ENCODE measurements at regions not wholly inside any gene's neighbourhood (a gene's known extent, or its start where the extent isn't known, plus 50 kb on each side); places are given as distances from the start of the nearest gene placed in this dataset.
"Not testable (repeated sequence)": the region's sequence is repeated elsewhere in the genome, so short reads cannot be mapped to it uniquely, and the experiment has no call there.

DNA sequence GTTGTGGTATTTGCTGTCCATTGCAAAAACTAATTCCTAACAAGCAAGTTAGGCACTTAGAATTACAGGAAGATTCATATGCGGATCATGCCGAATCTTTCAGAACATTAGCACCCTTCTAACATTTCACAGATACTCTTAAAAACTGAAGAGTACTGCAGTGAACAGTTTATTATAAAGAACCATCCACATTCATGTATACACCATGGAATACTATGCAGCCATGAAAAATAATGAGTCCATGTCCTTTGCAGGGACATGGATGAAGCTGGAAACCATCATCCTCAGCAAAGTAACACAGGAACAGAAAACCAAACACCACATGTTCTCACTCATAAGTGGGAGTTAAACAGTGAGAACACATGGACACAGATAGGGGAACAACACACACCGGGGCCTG is 319.9 kb downstream of the FGFR2 start:
- DNase-seq (ENCODE audit: low read depth) = not testable (repeated sequence)

DNA sequence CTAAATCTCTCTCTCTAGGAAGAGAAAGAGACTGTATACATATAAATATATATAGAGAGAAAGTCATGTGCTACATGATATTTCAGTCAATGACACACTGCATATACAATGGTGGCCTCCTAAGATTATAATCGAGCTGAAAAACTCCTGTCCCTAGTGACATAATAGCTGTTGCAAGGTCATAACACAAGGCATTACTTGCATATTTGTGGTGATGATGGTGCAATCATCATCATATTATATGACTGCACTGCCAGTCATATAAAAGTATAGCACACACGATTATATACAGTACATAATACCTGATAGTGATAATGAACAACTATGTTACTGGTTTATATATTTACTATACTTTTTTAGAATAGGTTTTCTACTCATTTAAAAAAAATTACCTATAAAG is 316.7 kb downstream of the FGFR2 start:
- peak; percentile 5 for DNase-seq (ENCODE audit: low read depth)

DNA sequence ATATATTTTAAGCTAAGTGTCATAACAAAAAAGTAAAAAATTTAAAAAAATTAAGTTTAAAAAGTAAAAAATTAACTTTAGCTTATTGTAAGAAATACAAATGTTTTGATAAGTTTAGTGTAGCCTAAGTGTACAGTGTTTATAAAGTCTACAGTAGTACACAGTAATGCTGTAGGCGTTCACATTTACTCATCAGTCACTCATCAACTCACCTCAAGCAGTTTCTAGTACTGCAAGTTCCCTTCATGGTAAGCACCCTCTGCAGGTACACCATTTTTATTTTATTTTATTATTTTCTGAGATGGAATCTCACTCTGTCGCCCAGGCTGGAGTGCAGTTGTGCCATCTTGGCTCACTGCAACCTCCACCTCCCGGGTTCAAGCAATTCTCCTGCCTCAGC is 316.0 kb downstream of the FGFR2 start:
- DNase-seq (ENCODE audit: low read depth) = no peak

DNA sequence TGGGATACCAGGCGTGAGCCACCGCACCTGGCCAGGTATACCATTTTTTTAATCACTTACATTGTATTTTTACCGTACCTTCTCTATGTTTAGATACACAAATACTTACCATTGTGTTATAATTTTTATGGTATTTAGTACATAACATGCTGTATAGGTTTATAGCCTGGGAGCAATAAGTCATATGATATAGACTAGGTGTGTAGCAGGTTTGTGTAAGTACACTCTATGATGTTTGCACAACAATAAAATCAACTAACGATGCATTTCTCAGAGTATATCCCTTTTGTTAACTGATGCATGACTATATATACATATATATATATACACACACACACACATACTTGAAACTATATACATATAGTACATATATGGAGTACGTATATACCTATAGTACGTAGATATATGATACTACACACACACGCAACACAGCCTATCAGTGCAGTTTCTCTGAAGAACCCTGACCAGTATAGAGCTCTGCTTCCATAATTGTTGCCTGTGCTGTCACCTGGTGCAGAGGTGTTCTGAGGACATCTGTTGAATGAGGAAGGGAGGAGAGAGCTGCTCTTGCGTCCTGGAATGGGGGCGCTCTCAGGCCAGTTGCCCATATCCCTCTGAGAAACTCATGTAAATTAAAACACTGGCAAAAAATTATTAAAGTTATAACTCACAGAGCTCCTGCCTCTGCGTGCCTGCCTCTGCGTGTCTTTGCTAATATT is 315.3 kb downstream of the FGFR2 start:
- no peak for DNase-seq (ENCODE audit: low read depth)

DNA sequence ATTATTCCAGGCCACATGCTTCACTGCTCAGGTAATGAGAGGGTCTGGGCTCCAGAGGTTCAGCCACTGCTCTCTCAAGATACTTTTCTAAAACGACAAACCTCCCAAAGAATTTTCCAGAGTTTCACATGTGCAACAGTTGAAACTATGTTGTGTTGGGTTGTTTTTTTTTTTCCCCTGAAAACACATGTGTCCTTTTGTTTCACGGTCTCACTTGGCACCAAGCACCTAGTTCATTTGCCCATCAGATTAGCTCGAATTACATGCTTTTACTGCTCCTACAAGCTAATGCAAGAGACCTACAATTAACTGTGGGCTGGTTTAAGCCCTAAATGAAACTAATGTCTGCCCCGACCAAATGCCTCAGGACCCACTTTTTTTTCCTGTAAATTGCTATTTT is 313.3 kb downstream of the FGFR2 start:
- DNase-seq (ENCODE audit: low read depth) = no peak

DNA sequence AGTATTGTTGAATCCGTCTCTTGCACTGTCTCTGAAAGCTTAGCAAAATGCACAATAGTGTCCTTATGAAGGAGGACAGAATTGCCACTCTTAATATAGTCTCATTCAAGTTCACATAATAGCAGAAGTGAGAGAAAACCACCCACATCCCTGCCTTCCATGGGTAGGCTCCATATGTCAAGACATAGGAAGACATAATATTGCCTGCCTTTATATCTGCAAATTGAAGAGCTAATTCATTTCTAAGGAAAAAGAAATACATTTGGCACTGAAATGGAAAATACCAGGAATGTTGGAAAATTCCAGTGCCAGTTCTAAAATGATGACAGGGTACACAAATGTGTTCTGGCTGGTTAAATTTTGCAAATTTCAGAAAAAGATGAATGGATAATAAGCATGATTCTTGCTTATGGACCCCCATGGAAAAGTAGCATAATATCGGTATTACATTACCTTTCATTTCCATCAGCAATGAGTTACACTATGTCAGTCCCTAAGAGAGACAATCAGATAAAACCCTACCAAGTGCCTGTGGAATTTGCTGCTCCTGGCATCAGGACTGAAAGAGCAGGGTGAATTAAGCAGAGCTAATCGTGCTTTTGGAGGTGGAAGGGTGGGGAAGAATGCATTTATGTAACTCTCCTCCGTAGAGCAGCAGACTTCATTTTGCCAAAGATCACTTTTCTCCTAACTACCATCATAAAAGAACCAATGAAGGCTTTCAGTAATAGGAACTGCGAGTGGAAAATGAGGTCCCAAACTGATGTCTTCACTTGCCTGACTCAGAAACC is 312.6 kb downstream of the FGFR2 start:
- no peak for DNase-seq (ENCODE audit: low read depth)

DNA sequence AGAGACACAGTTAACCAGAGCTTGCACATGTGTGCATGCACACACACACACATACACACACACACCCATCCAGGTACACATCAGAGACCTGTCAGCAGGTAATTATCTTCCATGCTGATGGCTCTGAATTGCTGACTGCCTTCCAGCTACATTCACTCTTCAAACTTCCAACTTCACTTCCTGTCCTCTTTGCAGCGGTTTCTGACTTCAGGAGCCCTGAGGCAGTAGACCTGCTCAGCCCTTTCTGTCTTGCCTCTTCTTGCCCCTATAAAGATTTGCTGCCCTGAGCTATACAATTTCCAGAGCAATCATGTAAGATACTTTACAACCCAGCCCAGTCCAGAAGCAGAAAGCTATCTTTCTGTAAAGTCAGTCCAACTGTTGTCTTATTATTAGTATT is 310.2 kb downstream of the FGFR2 start:
- no peak for DNase-seq (ENCODE audit: low read depth)

DNA sequence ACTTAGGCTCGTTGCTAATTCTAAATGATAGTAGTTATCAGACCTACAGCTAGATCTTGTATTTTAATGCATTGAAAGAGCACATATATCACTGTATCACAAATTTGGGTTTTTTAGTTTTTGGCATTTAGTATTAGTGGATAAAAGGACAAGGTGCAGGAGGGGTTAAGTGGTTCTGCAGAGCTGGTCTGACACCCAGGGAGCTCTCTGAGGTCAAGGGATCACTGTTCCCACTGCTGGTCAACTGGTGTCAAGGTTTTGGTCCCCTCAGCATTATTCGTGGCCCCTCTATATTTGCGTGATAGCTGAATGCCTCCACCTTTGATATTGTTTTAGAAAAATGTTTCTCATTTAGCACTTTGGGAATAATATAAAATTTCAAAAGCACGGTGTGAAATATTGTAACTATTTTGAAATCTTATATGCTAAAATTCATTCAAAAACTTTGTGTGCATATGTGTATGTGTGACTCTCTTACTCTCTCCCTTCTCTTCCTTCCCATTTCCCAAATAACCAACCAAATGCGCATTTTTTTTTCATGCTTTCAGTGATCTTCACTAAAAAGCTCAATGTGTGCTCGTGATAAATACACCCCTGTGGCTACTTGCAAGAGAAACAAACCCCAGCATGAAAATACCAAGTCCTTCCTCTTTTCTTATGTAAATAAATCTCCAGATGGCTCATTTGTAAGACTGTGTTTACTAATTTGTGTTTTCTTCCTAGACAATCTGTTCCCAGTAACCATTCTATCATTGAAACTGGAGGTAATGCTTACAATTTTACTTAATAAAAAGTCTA is 309.2 kb downstream of the FGFR2 start:
- no peak for DNase-seq (ENCODE audit: low read depth)

DNA sequence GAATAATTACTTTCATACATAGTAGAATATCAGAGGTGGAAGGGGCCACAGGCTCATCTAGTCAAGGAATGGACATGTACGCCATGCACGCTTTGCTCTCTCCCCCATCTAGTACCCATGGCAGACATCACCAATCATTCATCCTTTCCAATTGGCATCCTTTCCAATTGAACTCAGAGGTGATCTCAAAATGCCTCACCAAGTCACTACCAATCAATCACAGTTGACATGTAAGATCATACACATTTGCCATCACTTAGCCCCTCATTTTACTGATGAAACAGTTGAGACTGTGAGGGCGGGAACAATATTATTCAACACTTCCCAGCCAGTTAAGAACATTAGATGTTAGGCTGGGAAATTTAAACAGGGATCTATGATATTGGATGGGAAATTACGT is 308.4 kb downstream of the FGFR2 start:
- no peak for DNase-seq (ENCODE audit: low read depth)

DNA sequence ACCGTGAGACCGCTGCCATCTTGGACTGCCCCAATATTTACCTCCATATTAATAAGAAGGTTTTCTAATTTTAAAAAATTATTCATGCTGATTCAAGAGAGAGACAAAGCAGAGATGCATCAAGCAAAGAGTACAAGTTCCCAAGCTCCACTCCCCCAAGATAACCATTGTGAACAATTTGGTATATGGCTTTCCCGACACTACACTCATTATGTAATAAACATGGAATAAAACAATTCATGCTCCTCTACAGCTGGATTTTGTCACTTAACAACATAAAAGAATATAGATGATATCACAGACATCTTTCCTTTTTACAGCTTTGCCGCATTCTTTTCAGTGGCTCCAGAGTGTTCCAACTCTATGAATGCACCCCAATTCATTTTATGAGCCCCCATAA is 307.6 kb downstream of the FGFR2 start:
- DNase-seq (ENCODE audit: low read depth) = no peak

DNA sequence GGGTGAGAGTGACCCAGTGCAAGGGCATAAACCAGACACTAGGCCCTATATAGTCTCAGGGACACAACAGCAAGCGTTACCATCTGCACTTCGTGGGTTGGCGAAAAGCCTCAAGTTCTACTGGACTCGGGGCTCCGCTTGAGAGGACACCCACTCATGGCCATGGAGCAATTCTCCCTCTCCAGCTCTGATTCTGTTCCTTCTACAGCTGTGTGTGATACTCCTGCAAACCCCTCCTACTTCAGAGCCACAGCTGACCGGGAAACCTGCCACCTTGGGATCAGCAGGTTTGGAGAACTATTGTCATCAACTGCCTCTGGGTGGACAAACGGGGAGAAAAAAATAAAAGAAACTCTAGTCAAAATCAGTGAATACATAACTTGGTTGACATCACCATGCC is 306.9 kb downstream of the FGFR2 start:
- DNase-seq (ENCODE audit: low read depth) = no peak

DNA sequence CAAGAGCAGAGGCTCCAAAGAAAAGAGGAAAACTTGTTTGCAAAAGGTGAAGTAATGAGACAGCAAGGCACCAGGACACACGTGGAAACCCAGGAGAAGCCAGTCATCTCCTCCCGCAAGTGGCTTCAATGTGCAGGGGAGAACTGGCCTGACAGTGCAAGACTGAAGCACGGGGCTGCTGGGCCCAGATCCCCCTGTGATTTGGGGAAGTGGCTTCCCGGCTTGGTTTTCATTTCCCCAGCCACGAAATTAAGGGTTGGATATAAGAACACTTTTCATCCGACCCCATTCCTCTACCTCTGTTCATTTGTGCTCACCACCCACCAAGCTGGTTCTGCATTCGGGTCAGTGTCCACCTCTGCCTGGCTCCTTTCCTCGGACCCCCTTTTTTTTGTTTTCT is 306.4 kb downstream of the FGFR2 start:
- no peak for DNase-seq (ENCODE audit: low read depth)

DNA sequence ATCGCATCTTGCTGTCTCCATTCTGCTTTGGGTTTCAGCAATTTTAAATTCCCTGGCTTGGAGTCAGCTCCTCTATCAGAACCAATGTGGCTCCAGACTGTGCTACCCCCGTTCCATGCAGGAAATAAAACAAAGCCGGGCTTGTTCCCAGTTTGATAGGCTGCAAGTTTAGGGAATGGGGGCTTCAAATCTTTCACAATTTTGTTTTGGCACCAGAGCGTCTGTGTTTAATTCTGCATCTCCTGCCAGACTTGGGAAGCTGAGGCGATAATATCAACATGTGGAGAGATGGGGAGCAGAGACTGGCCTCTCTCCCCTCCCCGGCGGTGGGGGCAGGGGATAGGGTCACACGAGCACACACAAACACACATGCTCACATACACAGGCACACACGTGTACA is 305.9 kb downstream of the FGFR2 start:
- DNase-seq (ENCODE audit: low read depth) = no peak

DNA sequence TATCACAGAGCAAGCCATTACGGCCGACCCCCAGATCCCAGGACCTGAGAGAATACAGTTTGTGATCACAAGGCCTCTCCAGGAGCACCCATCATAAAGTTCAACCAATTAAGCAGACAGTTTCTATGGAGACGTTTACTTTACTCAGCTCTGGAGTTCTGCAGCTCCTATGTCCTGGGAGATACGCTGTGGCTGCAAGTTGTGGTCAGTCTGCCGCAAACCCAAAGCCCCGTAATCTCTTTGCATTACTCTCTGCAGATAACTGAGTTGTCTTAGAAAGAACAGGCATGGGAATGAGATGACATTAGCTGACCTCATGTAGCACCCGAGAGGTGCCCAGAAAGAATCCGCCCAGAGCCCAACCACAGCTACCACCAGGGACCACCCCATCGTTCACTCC is 305.1 kb downstream of the FGFR2 start:
- no peak for DNase-seq (ENCODE audit: low read depth)

DNA sequence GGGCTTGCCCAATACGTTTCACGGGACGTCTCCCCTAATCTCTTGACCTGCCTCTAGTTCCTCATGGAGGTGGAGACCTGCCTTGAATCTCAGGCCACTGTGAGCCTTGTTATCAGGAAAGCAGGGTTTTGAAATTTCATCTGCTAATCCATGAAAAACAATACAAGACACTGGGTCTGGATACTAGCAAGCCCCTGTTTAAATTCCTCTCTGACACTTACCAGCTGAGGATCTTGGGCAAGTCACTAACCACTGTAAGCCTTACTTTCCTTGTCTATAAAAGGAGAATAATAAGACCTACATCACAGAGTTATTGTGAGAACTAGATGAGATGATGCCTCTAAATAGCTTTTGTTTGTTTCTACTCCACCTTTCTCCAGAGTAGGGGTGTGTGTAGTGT is 303.6 kb downstream of the FGFR2 start:
- DNase-seq (ENCODE audit: low read depth) = no peak

DNA sequence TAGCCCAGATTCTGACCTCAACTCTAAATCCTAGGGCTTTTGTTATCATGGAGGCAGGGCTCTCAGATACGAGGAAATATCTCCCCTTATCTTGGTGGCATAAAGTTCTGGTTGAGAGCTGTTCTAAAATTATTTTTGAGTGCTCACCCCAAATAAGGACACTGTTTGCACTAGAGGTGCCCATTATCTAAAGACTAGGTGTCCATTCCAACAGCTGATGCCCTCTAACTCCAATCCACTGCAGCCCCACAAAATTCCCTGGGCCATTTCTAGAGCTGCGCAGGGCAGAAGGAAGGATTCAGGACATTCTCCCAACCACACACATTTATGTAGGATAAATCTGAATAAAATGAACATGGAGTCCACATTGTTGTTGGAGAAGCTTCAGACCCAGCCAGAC is 301.9 kb downstream of the FGFR2 start:
- DNase-seq (ENCODE audit: low read depth) = no peak

DNA sequence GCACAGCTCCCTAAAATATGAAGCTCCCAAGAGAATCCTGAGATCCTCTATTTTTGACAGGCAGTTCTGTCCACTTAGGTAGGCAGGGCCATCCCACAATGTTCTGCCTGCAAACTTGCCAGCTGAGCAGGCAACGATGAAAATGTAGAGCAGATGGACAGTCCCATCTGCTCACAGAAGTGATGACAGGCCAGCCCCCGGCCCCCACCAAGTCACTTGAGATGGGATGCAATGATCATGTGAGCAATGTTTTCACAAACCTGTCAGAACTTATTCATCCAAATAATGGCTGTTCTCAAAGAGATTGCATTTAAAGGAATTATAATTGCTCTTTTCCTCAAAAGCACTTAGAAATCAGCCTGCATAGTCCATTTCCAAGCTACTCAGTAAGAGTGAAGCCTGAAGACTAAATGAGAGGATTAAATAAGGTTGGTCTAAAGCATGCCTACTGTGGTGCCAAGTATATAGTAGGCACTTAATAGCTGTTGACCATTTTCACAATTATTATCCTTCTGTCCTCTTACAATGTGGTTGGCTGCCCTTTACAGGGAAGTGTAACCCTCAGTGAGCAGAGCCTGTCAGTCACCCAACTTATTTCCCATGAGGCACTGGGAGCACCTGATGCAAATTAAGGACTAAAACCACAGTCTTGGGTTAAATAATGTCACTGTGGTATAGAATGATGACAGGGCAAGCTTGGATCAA is 301.2 kb downstream of the FGFR2 start:
- no peak for DNase-seq (ENCODE audit: low read depth)

DNA sequence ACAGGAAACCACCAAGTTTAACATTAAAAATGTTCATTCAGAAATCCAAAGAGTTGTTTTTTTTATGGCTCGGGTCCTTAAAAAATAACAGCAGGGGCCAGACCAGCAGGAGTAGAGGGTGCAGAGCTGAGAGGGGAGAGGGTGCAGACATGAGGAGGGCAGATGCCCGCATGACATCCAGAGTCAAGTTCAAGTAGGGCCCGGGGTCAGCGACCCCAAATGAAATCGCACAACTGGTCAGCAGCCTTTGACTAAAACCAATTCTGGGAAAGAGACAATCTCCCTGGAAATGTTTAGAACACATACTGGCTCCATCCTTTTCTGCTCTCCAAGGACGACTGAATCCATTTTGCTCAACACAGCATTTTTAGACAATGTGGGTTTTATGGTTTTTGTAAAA is 297.5 kb downstream of the FGFR2 start:
- DNase-seq (ENCODE audit: low read depth) = no peak

DNA sequence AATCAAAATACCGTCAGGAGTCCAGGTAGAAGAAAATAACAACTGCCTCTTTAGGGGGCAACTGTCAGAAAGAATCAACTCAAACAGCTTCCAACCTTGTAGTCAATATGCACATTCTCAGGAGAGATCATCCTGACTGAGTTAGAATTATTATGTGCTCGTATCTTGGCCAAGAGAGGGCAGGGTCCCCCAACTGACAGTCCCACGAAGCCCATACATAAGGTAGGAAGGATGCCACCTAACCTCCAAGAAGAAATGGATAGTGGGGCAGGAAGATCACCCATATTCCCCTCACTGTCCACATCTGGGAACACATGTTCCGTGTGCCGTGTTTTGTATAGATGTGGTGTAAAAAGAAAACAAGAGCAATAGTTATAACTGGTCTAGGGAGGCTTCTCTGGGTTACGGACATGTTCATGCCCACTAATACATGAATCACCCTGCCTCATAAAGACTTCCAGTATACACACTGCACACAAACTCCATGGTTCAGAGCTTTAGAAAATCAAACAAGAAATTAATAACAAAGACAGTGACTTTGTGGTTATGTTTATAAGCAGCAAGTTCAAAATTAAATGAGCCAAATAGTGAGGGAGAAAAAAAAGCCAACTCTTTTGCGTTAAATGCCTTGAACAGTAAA is 295.6 kb downstream of the FGFR2 start:
- no peak for DNase-seq (ENCODE audit: low read depth)

DNA sequence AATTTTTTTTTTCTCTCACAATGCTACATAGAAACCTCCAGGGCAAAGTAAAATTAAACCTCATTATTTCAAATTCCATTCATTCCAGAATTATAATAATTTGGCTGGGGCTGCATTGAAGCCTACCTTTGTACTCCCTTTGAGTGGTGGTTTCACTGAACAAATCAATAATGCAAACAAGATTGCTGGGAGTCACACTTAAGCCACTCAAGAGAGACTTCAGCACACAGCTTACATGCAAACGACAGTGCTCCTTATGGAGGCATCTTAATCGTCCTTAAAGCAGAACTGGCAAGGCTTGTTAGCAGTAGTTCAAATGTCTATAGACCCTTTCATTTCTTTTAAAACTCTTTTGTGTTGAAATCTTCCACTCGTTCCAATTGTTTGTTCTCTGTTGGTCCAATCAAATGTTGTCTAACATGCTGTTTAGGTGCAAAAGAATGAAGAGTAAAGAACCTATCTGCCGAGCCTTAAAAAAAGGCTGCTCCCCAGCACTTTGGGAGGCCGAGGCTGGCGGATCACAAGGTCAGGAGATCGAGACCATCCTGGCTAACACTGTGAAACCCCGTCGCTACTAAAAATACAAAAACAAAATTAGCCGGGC is 294.9 kb downstream of the FGFR2 start:
- DNase-seq (ENCODE audit: low read depth) = no peak

DNA sequence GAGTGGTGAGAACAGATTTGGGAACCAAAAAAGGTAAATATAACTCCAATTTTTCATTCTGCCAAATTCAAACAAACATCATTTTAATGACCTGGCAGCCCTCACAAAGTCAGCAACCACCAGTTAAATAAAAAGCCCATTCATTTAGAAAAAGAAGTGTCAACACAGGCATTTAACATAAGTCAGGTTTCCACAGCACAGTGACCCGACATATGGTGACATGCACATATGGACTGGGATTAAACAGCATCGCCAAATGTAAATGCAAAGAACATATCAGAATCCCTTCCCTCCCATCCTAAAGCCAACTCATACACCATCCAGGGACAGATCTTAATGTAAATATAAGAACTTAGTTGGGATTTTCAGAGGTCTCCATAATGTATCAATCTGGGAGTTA is 293.2 kb downstream of the FGFR2 start:
- no peak for DNase-seq (ENCODE audit: low read depth)

Data from iris pigment epithelial cell (primary cell).